DOHH2 (cell line): ENCODE measurements at regions not wholly inside any gene's neighbourhood (a gene's known extent, or its start where the extent isn't known, plus 50 kb on each side); places are given as distances from the start of the nearest gene placed in this dataset.

Experiments used
- H3F3A ChIP-seq: fragments of 200-600 bp; sonication (generic), shearing (Covaris generic); 2 replicates; pipeline ENCODE4 v1.6.0; 2016; ENCODE audit warnings: antibody characterized with exemption, mild to moderate bottlenecking; ENCODE audit not compliant: control insufficient read depth, insufficient read depth
- H3K27ac ChIP-seq: fragments of 200-600 bp; sonication (generic); 2 replicates; pipeline ENCODE4 v1.5.1; 2014; ENCODE audit warnings: low read depth, mild to moderate bottlenecking, low read length, moderate library complexity
- H3K27me3 ChIP-seq: fragments of 200-600 bp; sonication (generic); 2 replicates; pipeline ENCODE4 v1.6.1; 2014; ENCODE audit warnings: mild to moderate bottlenecking, low read length, mixed read lengths; ENCODE audit not compliant: control insufficient read depth
- H3K36me3 ChIP-seq: fragments of 200-600 bp; sonication (generic); 2 replicates; pipeline ENCODE4 v1.6.1; 2014; ENCODE audit warnings: mild to moderate bottlenecking, low read length, moderate library complexity, mixed read lengths; ENCODE audit not compliant: control insufficient read depth
- H3K4me1 ChIP-seq: fragments of 200-600 bp; sonication (generic); 2 replicates; pipeline ENCODE4 v1.6.1; 2014; ENCODE audit warnings: mild to moderate bottlenecking, low read length, mixed read lengths; ENCODE audit not compliant: control insufficient read depth
- H3K4me2 ChIP-seq: fragments of 200-600 bp; sonication (generic); 2 replicates; pipeline ENCODE4 v1.6.0; 2014; ENCODE audit warnings: mild to moderate bottlenecking, low read length, moderate library complexity
- H3K4me3 ChIP-seq: fragments of 200-600 bp; sonication (generic); 2 replicates; pipeline ENCODE4 v1.5.1; 2014; ENCODE audit warnings: mild to moderate bottlenecking, low read length, mixed read lengths
- H3K79me2 ChIP-seq: fragments of 200-600 bp; sonication (generic); 2 replicates; pipeline ENCODE4 v1.6.1; 2014; ENCODE audit warnings: mild to moderate bottlenecking, low read length, mixed read lengths; ENCODE audit not compliant: control insufficient read depth
- H3K9me2 ChIP-seq: fragments of 200-600 bp; sonication (generic); replicated peaks from 2 replicates; pipeline ENCODE4 v1.6.1; 2014; ENCODE audit warnings: mild to moderate bottlenecking, low read length, mixed read lengths; ENCODE audit not compliant: control insufficient read depth
- H3K9me3 ChIP-seq: fragments of 200-600 bp; sonication (generic); 2 replicates; pipeline ENCODE4 v1.6.1; 2014; ENCODE audit warnings: antibody characterized with exemption, low read length, mixed read lengths; ENCODE audit not compliant: control insufficient read depth, insufficient read depth
- H4K20me1 ChIP-seq: fragments of 200-600 bp; sonication (generic); 2 replicates; pipeline ENCODE4 v1.6.0; 2014; ENCODE audit warnings: low read depth, mild to moderate bottlenecking, antibody characterized with exemption, low read length, moderate library complexity; ENCODE audit not compliant: control insufficient read depth, insufficient read depth
- CTCF ChIP-seq: fragments of 200-600 bp; sonication (generic); IDR thresholded peaks from one replicate; pipeline ENCODE4 v1.5.1; 2014; ENCODE audit warnings: antibody characterized with exemption, mild to moderate bottlenecking, low read depth, low read length; ENCODE audit not compliant: poor library complexity, severe bottlenecking
- EZH2phosphoT487 ChIP-seq: fragments of 200-600 bp; sonication (generic); IDR thresholded peaks from 2 replicates; pipeline ENCODE4 v1.6.1; 2017; ENCODE audit warnings: borderline replicate concordance, mild to moderate bottlenecking, antibody characterized with exemption, low read length, moderate library complexity, mixed read lengths

GRCh38 chr2:149894226-149894625 is 306.7 kb upstream of the MMADHC start:
- TF ChIP-seq EZH2phosphoT487 (no peak), CTCF (no peak)
- no peaks in the 10 kb centered on the region for H3F3A ChIP-seq
- no peak overlapping the region for H3K4me3 ChIP-seq
- no peak overlapping the region for H3K27ac ChIP-seq
- no peaks in the 10 kb centered on the region for H3K79me2 ChIP-seq
- no peaks in the 10 kb centered on the region for H3K9me2 ChIP-seq
- H3K4me2 ChIP-seq = no peak overlapping the region
- no peaks in the 10 kb centered on the region for H3K4me1 ChIP-seq
- H3K27me3 ChIP-seq = no peaks in the 10 kb centered on the region
- H4K20me1 ChIP-seq = no peaks in the 10 kb centered on the region
- no peaks in the 10 kb centered on the region for H3K9me3 ChIP-seq
- H3K36me3 ChIP-seq = no peaks in the 10 kb centered on the region

GRCh38 chr2:149892563-149892962 is 305.0 kb upstream of the MMADHC start:
- H3K36me3 ChIP-seq = no peaks in the 10 kb centered on the region
- no peaks in the 10 kb centered on the region for H4K20me1 ChIP-seq
- no peaks in the 10 kb centered on the region for H3K4me1 ChIP-seq
- H3K4me3 ChIP-seq = no peak overlapping the region
- no peaks in the 10 kb centered on the region for H3K9me2 ChIP-seq
- no peak for TF ChIP-seq CTCF
- TF ChIP-seq EZH2phosphoT487 = no peak
- H3F3A ChIP-seq = no peaks in the 10 kb centered on the region
- no peaks in the 10 kb centered on the region for H3K79me2 ChIP-seq
- no peak overlapping the region for H3K27ac ChIP-seq
- no peaks in the 10 kb centered on the region for H3K27me3 ChIP-seq
- no peak overlapping the region for H3K4me2 ChIP-seq
- no peaks in the 10 kb centered on the region for H3K9me3 ChIP-seq

GRCh38 chr2:149885946-149886345 is 298.4 kb upstream of the MMADHC start:
- H3K4me3 ChIP-seq = no peak overlapping the region
- H3K9me2 ChIP-seq = no peaks in the 10 kb centered on the region
- TF ChIP-seq CTCF = no peak
- no peak for TF ChIP-seq EZH2phosphoT487
- no peaks in the 10 kb centered on the region for H3K4me1 ChIP-seq
- H3K9me3 ChIP-seq = no peaks in the 10 kb centered on the region
- H3K27ac ChIP-seq = no peak overlapping the region
- H3K27me3 ChIP-seq = no peaks in the 10 kb centered on the region
- no peaks in the 10 kb centered on the region for H3K36me3 ChIP-seq
- no peaks in the 10 kb centered on the region for H4K20me1 ChIP-seq
- H3F3A ChIP-seq = no peaks in the 10 kb centered on the region
- H3K4me2 ChIP-seq = no peak overlapping the region
- no peaks in the 10 kb centered on the region for H3K79me2 ChIP-seq

- Histone ChIP-seq H3K27ac (no peak overlapping the region), H3F3A (no peaks in the 10 kb centered on the region), H3K79me2 (no peaks in the 10 kb centered on the region), H3K36me3 (no peaks in the 10 kb centered on the region), H3K4me3 (no peak overlapping the region), H3K27me3 (no peaks in the 10 kb centered on the region), H3K4me1 (no peaks in the 10 kb centered on the region), H3K4me2 (no peak overlapping the region), H3K9me2 (no peaks in the 10 kb centered on the region), H3K9me3 (no peaks in the 10 kb centered on the region), H4K20me1 (no peaks in the 10 kb centered on the region)
- TF ChIP-seq EZH2phosphoT487 (no peak), CTCF (no peak)
Measured at GRCh38 chr2:149885468-149885867, 297.9 kb upstream of the MMADHC start.
